GM12878 (cell line): ENCODE measurements at regions not wholly inside any gene's neighbourhood (a gene's known extent, or its start where the extent isn't known, plus 50 kb on each side); places are given as distances from the start of the nearest gene placed in this dataset.

Experiments used
- ATAC-seq: fragments of 200-7000 bp; cut with Tn5 transposase; 3 replicates; pipeline ENCODE4 v1.9.1; 2020; ENCODE audit warnings: mild to moderate bottlenecking, moderate library complexity
- BruUV-seq: library from RNA; stranded (reverse); fragments of 400-500 nt; replicated peaks from 2 replicates; lab custom pipeline; 2021; lab: Mats Ljungman, UMichigan
- CTCF ChIA-PET: fragments of 300-600 bp; sonication (Branson Sonifier 250); formaldehyde crosslinking; extraction: SDS; loops from one replicate; lab custom pipeline; 2021; ENCODE audit warnings: inconsistent platforms; lab: Yijun Ruan, JAX
- POLR2A ChIA-PET: fragments of 350-600 bp; formaldehyde crosslinking; extraction: SDS; loops from one replicate; lab custom pipeline; 2021; ENCODE audit warnings: inconsistent platforms; lab: Charles Lee
- RAD21 ChIA-PET: fragments of 300-600 bp; sonication (Branson Sonifier 250); formaldehyde crosslinking; loops from one replicate; lab custom pipeline; 2023; ENCODE audit warnings: antibody characterized with exemption; ENCODE audit not compliant: unreplicated experiment; lab: Charles Lee
- SMC1A ChIA-PET: fragments of 300-600 bp; sonication (Branson Sonifier 250); formaldehyde crosslinking; loops from one replicate; lab custom pipeline; 2023; ENCODE audit not compliant: unreplicated experiment, uncharacterized antibody; lab: Charles Lee
- DNase-seq: peaks from one replicate; pipeline ENCODE4 v3.0.0-alpha.2; 2011; ENCODE audit warnings: low read depth, low spot score
- FAIRE-seq: peaks from 3 replicates; lab custom pipeline; 2011; peaks lifted over from hg19 to GRCh38; lab: Jason Lieb, UNC
- H2AFZ ChIP-seq: 2 replicates; pipeline ENCODE4 v1.6.0; 2011; ENCODE audit warnings: low read depth, low read length, control low read depth; ENCODE audit not compliant: control insufficient read depth
- H3K27ac ChIP-seq: 2 replicates; pipeline ENCODE4 v1.5.1; 2011; ENCODE audit warnings: control low read depth; ENCODE audit not compliant: control insufficient read depth, insufficient read depth
- H3K27me3 ChIP-seq, 2 experiments: replicated peaks in 1 of 2; 2 replicates each; pipeline versions ENCODE4 v1.6.0 to v1.6.1; 2011; ENCODE audit warnings: low read length in 1 of 2; ENCODE audit not compliant: control insufficient read depth in 2 of 2, insufficient read depth in 2 of 2
- H3K36me3 ChIP-seq, 2 experiments: 2 replicates each; pipeline ENCODE4 v1.5.1; 2011; ENCODE audit warnings: low read length in 1 of 2; ENCODE audit not compliant: control insufficient read depth in 2 of 2, insufficient read depth in 2 of 2
- H3K4me1 ChIP-seq: 2 replicates; pipeline ENCODE4 v1.6.1; 2011; ENCODE audit warnings: mild to moderate bottlenecking, low read length, moderate library complexity, mixed read lengths; ENCODE audit not compliant: control insufficient read depth, insufficient read depth
- H3K4me2 ChIP-seq: 2 replicates; pipeline ENCODE4 v1.6.0; 2011; ENCODE audit warnings: control low read depth; ENCODE audit not compliant: control insufficient read depth, insufficient read depth
- H3K4me3 ChIP-seq: fragments of 200-600 bp; sonication (generic); 2 replicates; pipeline ENCODE4 v1.5.1; 2016
- H3K79me2 ChIP-seq: 2 replicates; pipeline ENCODE4 v1.6.0; 2011; ENCODE audit warnings: low read length; ENCODE audit not compliant: control insufficient read depth, insufficient read depth
- H3K9ac ChIP-seq: 2 replicates; pipeline ENCODE4 v1.8.0; 2011; ENCODE audit warnings: low read length, control low read depth, mixed read lengths; ENCODE audit not compliant: control insufficient read depth, insufficient read depth
- H3K9me3 ChIP-seq: replicated peaks from 3 replicates; pipeline ENCODE4 v1.5.1; 2011; ENCODE audit warnings: mild to moderate bottlenecking, low read length; ENCODE audit not compliant: control insufficient read depth, insufficient read depth
- H4K20me1 ChIP-seq: 2 replicates; pipeline ENCODE4 v1.6.0; 2011; ENCODE audit not compliant: control insufficient read depth, insufficient read depth
- CBFB ChIP-seq: IDR thresholded peaks from 2 replicates; pipeline ENCODE4 v1.6.1; 2016; ENCODE audit warnings: antibody characterized with exemption, low read depth
- GABPA ChIP-seq: IDR thresholded peaks from 2 replicates; pipeline ENCODE4 v1.6.1; 2014; ENCODE audit warnings: antibody characterized with exemption, low read depth, mild to moderate bottlenecking, inconsistent platforms
- KLF5 ChIP-seq: fragments of 450-650 bp; IDR thresholded peaks from 2 replicates; pipeline ENCODE4 v1.6.1; 2014; ENCODE audit warnings: mild to moderate bottlenecking; ENCODE audit not compliant: partially characterized antibody
- PAX5 ChIP-seq: IDR thresholded peaks from 2 replicates; pipeline ENCODE4 v1.6.1; 2011; ENCODE audit warnings: low read depth, low read length, borderline replicate concordance
- RUNX3 ChIP-seq: IDR thresholded peaks from 2 replicates; pipeline ENCODE4 v1.6.1; 2012; ENCODE audit warnings: low read length, inconsistent platforms
- SIX5 ChIP-seq: IDR thresholded peaks from 2 replicates; pipeline ENCODE4 v1.6.1; 2011; ENCODE audit warnings: mild to moderate bottlenecking, low read depth, low read length, moderate library complexity; ENCODE audit not compliant: severe bottlenecking
- ZNF274 ChIP-seq: IDR thresholded peaks from one replicate; pipeline ENCODE4 v1.8.0; 2011; ENCODE audit not compliant: insufficient read length, insufficient read depth
- WGBS: methylation state at CpG from one replicate; pipeline ENCODE4 v1.1.6; 2016; ENCODE audit warnings: low lambda C conversion rate; ENCODE audit not compliant: insufficient replicate concordance, insufficient coverage; ENCODE audit errors: missing lambda C conversion rate; 5-methylcytosine and 5-hydroxymethylcytosine counted together
- in situ Hi-C: fragments of 300-500 bp; cut with MboI; formaldehyde crosslinking; loops from 9 replicates; pipeline ENCODE4 v1.14.3; 2018; ENCODE audit warnings: mixed read lengths
- intact Hi-C: fragments of 100-400 bp; cut with micrococcal nuclease; formaldehyde crosslinking; loops from one replicate; pipeline ENCODE4 v1.14.2; 2022; ENCODE audit not compliant: unreplicated experiment
- TF ChIP-seq, protein P1 (sequence below): fragments of 450-650 bp; IDR thresholded peaks from 2 replicates; pipeline ENCODE4 v1.6.1; 2018; ENCODE audit warnings: borderline replicate concordance, mild to moderate bottlenecking; ENCODE audit not compliant: partially characterized antibody
- TF ChIP-seq, protein P2 (sequence below): IDR thresholded peaks from 2 replicates; pipeline ENCODE4 v1.6.1; 2011; ENCODE audit warnings: low read depth, mild to moderate bottlenecking, low read length, moderate library complexity, borderline replicate concordance; ENCODE audit errors: extremely low read depth
- TF ChIP-seq, protein P3 (sequence below): IDR thresholded peaks from 2 replicates; pipeline ENCODE4 v1.6.1; 2011; ENCODE audit warnings: borderline replicate concordance, low read depth, mild to moderate bottlenecking, moderate library complexity, mixed read lengths, low read length; ENCODE audit not compliant: insufficient read depth; ENCODE audit errors: extremely low read length
- TF ChIP-seq, protein P4 (sequence below): fragments of 450-650 bp; IDR thresholded peaks from 2 replicates; pipeline ENCODE4 v1.6.1; 2017; ENCODE audit warnings: low read depth, mild to moderate bottlenecking, moderate library complexity
- TF ChIP-seq, protein P5 (sequence below): fragments of 450-650 bp; IDR thresholded peaks from 2 replicates; pipeline ENCODE4 v1.6.1; 2017; ENCODE audit warnings: mild to moderate bottlenecking, moderate library complexity

DNA sequence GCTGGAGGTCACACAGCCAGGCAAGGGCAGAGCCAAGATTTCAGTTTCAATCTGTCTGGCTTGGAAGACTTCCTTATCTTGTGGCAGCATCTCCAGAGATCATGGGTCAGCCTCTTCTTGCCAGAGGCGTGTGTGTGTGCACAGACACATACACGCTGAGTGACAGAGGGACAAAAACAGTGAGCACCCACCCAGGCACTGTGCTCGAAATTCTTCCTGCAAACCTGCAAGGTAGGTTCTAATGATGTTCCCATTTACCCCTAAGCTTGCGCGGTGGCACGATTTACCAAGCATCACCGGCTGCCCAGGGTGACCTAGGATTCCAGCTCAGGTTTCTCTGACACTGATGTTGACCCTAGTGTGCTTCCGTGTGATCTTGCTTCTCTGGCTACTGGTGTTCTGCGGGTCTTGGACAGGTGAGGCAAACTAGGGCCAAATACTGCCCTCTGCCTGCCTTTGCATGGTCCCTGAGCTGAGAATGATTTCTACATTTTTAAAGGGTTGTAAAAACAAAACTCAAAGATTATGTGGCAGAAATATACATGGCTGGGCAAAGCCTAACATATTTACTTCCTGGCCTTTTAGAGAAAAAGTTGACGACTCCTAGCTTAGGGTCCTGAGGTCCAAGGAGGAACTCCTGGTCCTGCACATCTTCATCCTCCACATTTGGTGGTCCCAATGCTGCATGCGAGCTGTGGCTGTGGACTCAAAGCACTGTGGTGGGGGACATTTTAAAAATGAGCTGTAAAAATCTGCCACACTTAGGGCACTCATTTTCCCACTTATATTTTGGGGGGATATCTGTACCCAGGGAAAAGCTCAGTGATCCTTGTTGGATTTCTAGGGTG is 268.5 kb downstream of the RPS24 start:
- ATAC-seq = no peak
- intact Hi-C loops = loop anchor here (5.0 kb wide), 1 partner anchor 255 kb away; no protein-coding TSS in a partner anchor
- H2AFZ ChIP-seq = peak overlapping the region; percentile 87
- ChIA-PET CTCF (interaction anchor here (0.6 to 1.8 kb wide), 9 partner anchors 12 to 356 kb away, joined by 3 to 18 read pairs (median 4); no protein-coding TSS in a partner anchor), RAD21 (interaction anchor here (0.5 to 1.5 kb wide), 4 partner anchors 42 to 256 kb away, joined by 3 to 4 read pairs (median 3); no protein-coding TSS in a partner anchor), SMC1A (interaction anchor here (0.8 to 1.7 kb wide), 3 partner anchors 11 to 256 kb away, joined by 3 to 4 read pairs (median 3); no protein-coding TSS in a partner anchor), POLR2A (no interaction called here)
- H3K36me3 ChIP-seq = no peaks in the 10 kb centered on the region
- FAIRE-seq = peak; percentile 18
- peak overlapping the region; percentile 64 for H3K4me3 ChIP-seq
- no peaks in the 10 kb centered on the region for H4K20me1 ChIP-seq
- in situ Hi-C loops = no loop called here
- WGBS = 80% methylated on average over 11 of the region's 11 CpGs
- H3K27me3 ChIP-seq = peaks cover 0 to 5% of the 10 kb centered on the region in 2 experiments; a peak in 2 of 4 replicates
- H3K27ac ChIP-seq = no peak overlapping the region
- no peaks in the 10 kb centered on the region for H3K9me3 ChIP-seq
- H3K4me2 ChIP-seq = peak overlapping the region; percentile 86
- no peak for DNase-seq
- peaks cover 15% of the 10 kb centered on the region for H3K4me1 ChIP-seq
- peak overlapping the region; percentile 52 for H3K9ac ChIP-seq
- H3K79me2 ChIP-seq = no peaks in the 10 kb centered on the region
- no TSS peak for BruUV-seq
- no peak for TF ChIP-seq ZNF274
- no peak for TF ChIP-seq KLF5
- TF ChIP-seq, protein P1, sequence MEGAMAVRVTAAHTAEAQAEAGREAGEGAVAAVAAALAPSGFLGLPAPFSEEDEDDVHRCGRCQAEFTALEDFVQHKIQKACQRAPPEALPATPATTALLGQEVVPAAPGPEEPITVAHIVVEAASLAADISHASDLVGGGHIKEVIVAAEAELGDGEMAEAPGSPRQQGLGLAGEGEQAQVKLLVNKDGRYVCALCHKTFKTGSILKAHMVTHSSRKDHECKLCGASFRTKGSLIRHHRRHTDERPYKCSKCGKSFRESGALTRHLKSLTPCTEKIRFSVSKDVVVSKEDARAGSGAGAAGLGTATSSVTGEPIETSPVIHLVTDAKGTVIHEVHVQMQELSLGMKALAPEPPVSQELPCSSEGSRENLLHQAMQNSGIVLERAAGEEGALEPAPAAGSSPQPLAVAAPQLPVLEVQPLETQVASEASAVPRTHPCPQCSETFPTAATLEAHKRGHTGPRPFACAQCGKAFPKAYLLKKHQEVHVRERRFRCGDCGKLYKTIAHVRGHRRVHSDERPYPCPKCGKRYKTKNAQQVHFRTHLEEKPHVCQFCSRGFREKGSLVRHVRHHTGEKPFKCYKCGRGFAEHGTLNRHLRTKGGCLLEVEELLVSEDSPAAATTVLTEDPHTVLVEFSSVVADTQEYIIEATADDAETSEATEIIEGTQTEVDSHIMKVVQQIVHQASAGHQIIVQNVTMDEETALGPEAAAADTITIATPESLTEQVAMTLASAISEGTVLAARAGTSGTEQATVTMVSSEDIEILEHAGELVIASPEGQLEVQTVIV = no peak
- no peak for TF ChIP-seq SIX5
- TF ChIP-seq PAX5 = no peak
- TF ChIP-seq GABPA = no peak
- no peak for TF ChIP-seq RUNX3
- TF ChIP-seq, protein P2, sequence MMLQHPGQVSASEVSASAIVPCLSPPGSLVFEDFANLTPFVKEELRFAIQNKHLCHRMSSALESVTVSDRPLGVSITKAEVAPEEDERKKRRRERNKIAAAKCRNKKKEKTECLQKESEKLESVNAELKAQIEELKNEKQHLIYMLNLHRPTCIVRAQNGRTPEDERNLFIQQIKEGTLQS = no peak
- TF ChIP-seq, protein P3, sequence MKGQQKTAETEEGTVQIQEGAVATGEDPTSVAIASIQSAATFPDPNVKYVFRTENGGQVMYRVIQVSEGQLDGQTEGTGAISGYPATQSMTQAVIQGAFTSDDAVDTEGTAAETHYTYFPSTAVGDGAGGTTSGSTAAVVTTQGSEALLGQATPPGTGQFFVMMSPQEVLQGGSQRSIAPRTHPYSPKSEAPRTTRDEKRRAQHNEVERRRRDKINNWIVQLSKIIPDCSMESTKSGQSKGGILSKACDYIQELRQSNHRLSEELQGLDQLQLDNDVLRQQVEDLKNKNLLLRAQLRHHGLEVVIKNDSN = no peak
- TF ChIP-seq, protein P4, sequence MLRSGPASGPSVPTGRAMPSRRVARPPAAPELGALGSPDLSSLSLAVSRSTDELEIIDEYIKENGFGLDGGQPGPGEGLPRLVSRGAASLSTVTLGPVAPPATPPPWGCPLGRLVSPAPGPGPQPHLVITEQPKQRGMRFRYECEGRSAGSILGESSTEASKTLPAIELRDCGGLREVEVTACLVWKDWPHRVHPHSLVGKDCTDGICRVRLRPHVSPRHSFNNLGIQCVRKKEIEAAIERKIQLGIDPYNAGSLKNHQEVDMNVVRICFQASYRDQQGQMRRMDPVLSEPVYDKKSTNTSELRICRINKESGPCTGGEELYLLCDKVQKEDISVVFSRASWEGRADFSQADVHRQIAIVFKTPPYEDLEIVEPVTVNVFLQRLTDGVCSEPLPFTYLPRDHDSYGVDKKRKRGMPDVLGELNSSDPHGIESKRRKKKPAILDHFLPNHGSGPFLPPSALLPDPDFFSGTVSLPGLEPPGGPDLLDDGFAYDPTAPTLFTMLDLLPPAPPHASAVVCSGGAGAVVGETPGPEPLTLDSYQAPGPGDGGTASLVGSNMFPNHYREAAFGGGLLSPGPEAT = no peak
- no peak for TF ChIP-seq CBFB
- TF ChIP-seq, protein P5, sequence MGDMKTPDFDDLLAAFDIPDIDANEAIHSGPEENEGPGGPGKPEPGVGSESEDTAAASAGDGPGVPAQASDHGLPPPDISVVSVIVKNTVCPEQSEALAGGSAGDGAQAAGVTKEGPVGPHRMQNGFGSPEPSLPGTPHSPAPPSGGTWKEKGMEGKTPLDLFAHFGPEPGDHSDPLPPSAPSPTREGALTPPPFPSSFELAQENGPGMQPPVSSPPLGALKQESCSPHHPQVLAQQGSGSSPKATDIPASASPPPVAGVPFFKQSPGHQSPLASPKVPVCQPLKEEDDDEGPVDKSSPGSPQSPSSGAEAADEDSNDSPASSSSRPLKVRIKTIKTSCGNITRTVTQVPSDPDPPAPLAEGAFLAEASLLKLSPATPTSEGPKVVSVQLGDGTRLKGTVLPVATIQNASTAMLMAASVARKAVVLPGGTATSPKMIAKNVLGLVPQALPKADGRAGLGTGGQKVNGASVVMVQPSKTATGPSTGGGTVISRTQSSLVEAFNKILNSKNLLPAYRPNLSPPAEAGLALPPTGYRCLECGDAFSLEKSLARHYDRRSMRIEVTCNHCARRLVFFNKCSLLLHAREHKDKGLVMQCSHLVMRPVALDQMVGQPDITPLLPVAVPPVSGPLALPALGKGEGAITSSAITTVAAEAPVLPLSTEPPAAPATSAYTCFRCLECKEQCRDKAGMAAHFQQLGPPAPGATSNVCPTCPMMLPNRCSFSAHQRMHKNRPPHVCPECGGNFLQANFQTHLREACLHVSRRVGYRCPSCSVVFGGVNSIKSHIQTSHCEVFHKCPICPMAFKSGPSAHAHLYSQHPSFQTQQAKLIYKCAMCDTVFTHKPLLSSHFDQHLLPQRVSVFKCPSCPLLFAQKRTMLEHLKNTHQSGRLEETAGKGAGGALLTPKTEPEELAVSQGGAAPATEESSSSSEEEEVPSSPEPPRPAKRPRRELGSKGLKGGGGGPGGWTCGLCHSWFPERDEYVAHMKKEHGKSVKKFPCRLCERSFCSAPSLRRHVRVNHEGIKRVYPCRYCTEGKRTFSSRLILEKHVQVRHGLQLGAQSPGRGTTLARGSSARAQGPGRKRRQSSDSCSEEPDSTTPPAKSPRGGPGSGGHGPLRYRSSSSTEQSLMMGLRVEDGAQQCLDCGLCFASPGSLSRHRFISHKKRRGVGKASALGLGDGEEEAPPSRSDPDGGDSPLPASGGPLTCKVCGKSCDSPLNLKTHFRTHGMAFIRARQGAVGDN = no peak
